ENCODE measurements at regions not wholly inside any gene's neighbourhood (a gene's known extent, or its start where the extent isn't known, plus 50 kb on each side); places are given as distances from the start of the nearest gene placed in this dataset.

- no peak overlapping the region for H3K9ac ChIP-seq (ENCODE audit: low read depth, low read length)
- BruUV-seq (replicated peaks) = no TSS peak
- H3K36me3 ChIP-seq (ENCODE audit: control insufficient read depth, insufficient read depth, low read length) = no peaks in the 10 kb centered on the region
- no peak overlapping the region for H2AK5ac ChIP-seq (ENCODE audit: low read depth, low read length)
- no peak overlapping the region for H4K5ac ChIP-seq (ENCODE audit: low read depth, low read length)
- ChIA-PET CTCF (no interaction called here), POLR2A (ENCODE audit: unreplicated experiment) (no interaction called here)
- no peak overlapping the region for H4K91ac ChIP-seq (ENCODE audit: insufficient read depth, low read depth, low read length)
- no peak overlapping the region for H3K4me3 ChIP-seq (ENCODE audit: insufficient read depth, low read depth, low read length)
- H3K4me1 ChIP-seq (ENCODE audit: control insufficient read depth, insufficient read depth, low read length) = no peaks in the 10 kb centered on the region
- dilution Hi-C loops (cut with HindIII; ENCODE audit: low sequenced_read_pairs, unreplicated experiment) = no loop called here
- H3K79me1 ChIP-seq (ENCODE audit: low read depth in 1 of 2, low read length in 2 of 2) = no peaks in the 10 kb centered on the region
- H3K56ac ChIP-seq (ENCODE audit: extremely low read depth, insufficient read depth, low read length) = no peak overlapping the region
- no peak overlapping the region for H2AFZ ChIP-seq (replicated peaks; ENCODE audit: low read length, poor library complexity)
- no peak overlapping the region for H2BK20ac ChIP-seq (ENCODE audit: low read depth, low read length)
- DNase-seq (no peak), ATAC-seq (ENCODE audit: low read depth) (no peak)
- H3K9me3 ChIP-seq (ENCODE audit: control insufficient read depth, insufficient read depth, low read length) = peaks cover 2% of the 10 kb centered on the region; the same call in 1 of the 2 replicates
- no peak overlapping the region for H2BK15ac ChIP-seq (ENCODE audit: low read depth, low read length)
- no peak for TF ChIP-seq BHLHE40 (IDR thresholded peaks at IDR 0.05; ENCODE audit: low read depth, low read length)
- no peak for TF ChIP-seq MAFK (IDR thresholded peaks at IDR 0.05; ENCODE audit: low read depth, low read length)
- no peak for TF ChIP-seq FOS (IDR thresholded peaks at IDR 0.05; ENCODE audit: low read depth, low read length)
- no peak for TF ChIP-seq POLR2A (IDR thresholded peaks at IDR 0.05; ENCODE audit: low read depth, low read length)
- TF ChIP-seq RAD21 (IDR thresholded peaks at IDR 0.05; ENCODE audit: low read length) = no peak
- TF ChIP-seq MXI1 (IDR thresholded peaks at IDR 0.05; ENCODE audit: borderline replicate concordance, low read depth, low read length) = no peak
- no peak for TF ChIP-seq USF2 (IDR thresholded peaks at IDR 0.05; ENCODE audit: low read depth, low read length)
- no peak for TF ChIP-seq CTCF (conservative IDR thresholded peaks at IDR 0.05; ENCODE audit: low read depth, low read length)
- TF ChIP-seq NFE2L2 (IDR thresholded peaks at IDR 0.05; ENCODE audit: low read depth, low read length) = no peak
- TF ChIP-seq RCOR1 (IDR thresholded peaks at IDR 0.05; ENCODE audit: insufficient replicate concordance, low read length) = no peak
- no peak for TF ChIP-seq RFX5 (IDR thresholded peaks at IDR 0.05; ENCODE audit: low read depth, low read length)
- no peak for TF ChIP-seq CEBPB (IDR thresholded peaks at IDR 0.05; ENCODE audit: low read depth, low read length)
- no peak for TF ChIP-seq ELK1 (IDR thresholded peaks at IDR 0.05; ENCODE audit: borderline replicate concordance, low read depth, low read length)
- TF ChIP-seq MAZ (IDR thresholded peaks at IDR 0.05; ENCODE audit: borderline replicate concordance, low read depth, low read length) = no peak
- TF ChIP-seq CHD1 (IDR thresholded peaks at IDR 0.05; ENCODE audit: low read depth, low read length) = no peak
- no peak for TF ChIP-seq SMC3 (IDR thresholded peaks at IDR 0.05; ENCODE audit: low read depth, low read length)
- H3K27ac ChIP-seq (ENCODE audit: insufficient read depth, low read length) = no peak overlapping the region
- H2BK120ac ChIP-seq (ENCODE audit: low read depth, low read length) = no peak overlapping the region
- intact Hi-C loops (cut with micrococcal nuclease) = no loop called here
- no peak overlapping the region for H2BK5ac ChIP-seq (ENCODE audit: low read depth, low read length, poor library complexity, severe bottlenecking)
- in situ Hi-C loops (cut with MboI; ENCODE audit: low sequenced_read_pairs) = no loop called here
- no peak overlapping the region for H3K23ac ChIP-seq (ENCODE audit: low read depth, low read length)
- no peak overlapping the region for H2AK9ac ChIP-seq (replicated peaks; ENCODE audit: low read depth, low read length, poor library complexity)
- H3K9me1 ChIP-seq (ENCODE audit: insufficient read depth, low read length) = no peaks in the 10 kb centered on the region
- no peak overlapping the region for H4K8ac ChIP-seq (ENCODE audit: low read depth in 2 of 2, low read length in 2 of 2)
- no peak overlapping the region for H3K4ac ChIP-seq (ENCODE audit: low read depth, low read length)
- H3K18ac ChIP-seq (ENCODE audit: low read depth, low read length) = no peak overlapping the region
- H3K14ac ChIP-seq (replicated peaks; ENCODE audit: low read depth, low read length) = no peak overlapping the region
- H3K4me2 ChIP-seq (ENCODE audit: low read depth, low read length) = no peak overlapping the region
- H3K27me3 ChIP-seq (ENCODE audit: control insufficient read depth, insufficient read depth, low read length) = no peaks in the 10 kb centered on the region
- no peaks in the 10 kb centered on the region for H4K20me1 ChIP-seq (ENCODE audit: insufficient read depth, low read length)
Observed at GRCh38 chr11:81568918-81569317, 1164.7 kb downstream of the FAM181B start.
